Common myeloid progenitor, CD34-positive (primary cell): ENCODE measurements at regions not wholly inside any gene's neighbourhood (a gene's known extent, or its start where the extent isn't known, plus 50 kb on each side); places are given as distances from the start of the nearest gene placed in this dataset.

Source experiments
- CTCF ChIA-PET: fragments of 350-600 bp; sonication (Branson Sonifier 250); formaldehyde crosslinking; loops from one replicate; lab custom pipeline; 2021; ENCODE audit warnings: antibody characterized with exemption; lab: Charles Lee
- POLR2A ChIA-PET: fragments of 350-600 bp; sonication (Branson Sonifier 250); formaldehyde crosslinking; loops from one replicate; lab custom pipeline; 2021; ENCODE audit warnings: antibody characterized with exemption; lab: Charles Lee
- DNase-seq, 3 donors: peaks; one replicate each; pipeline versions ENCODE4 v3.0.0 to v3.0.0-alpha.2; 2013
- H3K27ac ChIP-seq, 2 experiments: 1 replicate in 1 of 2; 2 replicates in 1 of 2; pipeline ENCODE4 v1.7.0; 2013; ENCODE audit warnings: inconsistent platforms in 2 of 2, low read length in 2 of 2, mild to moderate bottlenecking in 2 of 2, low read depth in 1 of 2, moderate library complexity in 1 of 2; ENCODE audit not compliant: severe bottlenecking in 2 of 2, insufficient read depth in 1 of 2, poor library complexity in 1 of 2
- H3K27me3 ChIP-seq, 5 experiments: replicated peaks in 2 of 5; 1 replicate in 3 of 5; 2 replicates in 2 of 5; pipeline versions ENCODE4 v1.6.1 to v1.7.0; 2013; ENCODE audit warnings: low read length in 4 of 5, mild to moderate bottlenecking in 2 of 5, moderate library complexity in 2 of 5, inconsistent platforms in 1 of 5; ENCODE audit not compliant: insufficient read depth in 5 of 5, control insufficient read depth in 4 of 5
- H3K36me3 ChIP-seq, 4 experiments: 1 replicate in 2 of 4; 2 replicates in 2 of 4; pipeline versions ENCODE4 v1.6.1 to v1.7.0; 2013; ENCODE audit warnings: low read length in 3 of 4, control low read depth in 1 of 4, mild to moderate bottlenecking in 1 of 4; ENCODE audit not compliant: control insufficient read depth in 4 of 4, insufficient read depth in 4 of 4
- H3K4me1 ChIP-seq, 4 experiments: 1 replicate in 3 of 4; 2 replicates in 1 of 4; pipeline versions ENCODE4 v1.6.1 to v1.7.1; 2013; ENCODE audit warnings: low read length in 3 of 4, mild to moderate bottlenecking in 3 of 4, control low read depth in 1 of 4, inconsistent platforms in 1 of 4, moderate library complexity in 1 of 4; ENCODE audit not compliant: control insufficient read depth in 4 of 4, insufficient read depth in 4 of 4; ENCODE audit errors: control extremely low read depth in 1 of 4
- H3K4me3 ChIP-seq, 7 experiments: 1 replicate in 4 of 7; 2 replicates in 3 of 7; pipeline versions ENCODE4 v1.5.1 to v1.7.0; 2013; ENCODE audit warnings: mild to moderate bottlenecking in 7 of 7, low read length in 6 of 7, moderate library complexity in 6 of 7, inconsistent platforms in 2 of 7, low read depth in 2 of 7, control low read depth in 1 of 7; ENCODE audit not compliant: insufficient read depth in 4 of 7, control insufficient read depth in 1 of 7; ENCODE audit errors: extremely low read depth in 1 of 7
- H3K9me3 ChIP-seq, 5 experiments: 1 replicate in 4 of 5; 2 replicates in 1 of 5; pipeline versions ENCODE4 v1.6.1 to v1.7.1; 2013; ENCODE audit warnings: low read length in 4 of 5, mild to moderate bottlenecking in 2 of 5, inconsistent platforms in 1 of 5, low read depth in 1 of 5, moderate library complexity in 1 of 5; ENCODE audit not compliant: control insufficient read depth in 4 of 5, insufficient read depth in 2 of 5; ENCODE audit errors: control extremely low read depth in 1 of 5
- WGBS: methylation state at CpG from one replicate; pipeline ENCODE4 v1.1.5; 2013; ENCODE audit not compliant: insufficient coverage; 5-methylcytosine and 5-hydroxymethylcytosine counted together

DNA sequence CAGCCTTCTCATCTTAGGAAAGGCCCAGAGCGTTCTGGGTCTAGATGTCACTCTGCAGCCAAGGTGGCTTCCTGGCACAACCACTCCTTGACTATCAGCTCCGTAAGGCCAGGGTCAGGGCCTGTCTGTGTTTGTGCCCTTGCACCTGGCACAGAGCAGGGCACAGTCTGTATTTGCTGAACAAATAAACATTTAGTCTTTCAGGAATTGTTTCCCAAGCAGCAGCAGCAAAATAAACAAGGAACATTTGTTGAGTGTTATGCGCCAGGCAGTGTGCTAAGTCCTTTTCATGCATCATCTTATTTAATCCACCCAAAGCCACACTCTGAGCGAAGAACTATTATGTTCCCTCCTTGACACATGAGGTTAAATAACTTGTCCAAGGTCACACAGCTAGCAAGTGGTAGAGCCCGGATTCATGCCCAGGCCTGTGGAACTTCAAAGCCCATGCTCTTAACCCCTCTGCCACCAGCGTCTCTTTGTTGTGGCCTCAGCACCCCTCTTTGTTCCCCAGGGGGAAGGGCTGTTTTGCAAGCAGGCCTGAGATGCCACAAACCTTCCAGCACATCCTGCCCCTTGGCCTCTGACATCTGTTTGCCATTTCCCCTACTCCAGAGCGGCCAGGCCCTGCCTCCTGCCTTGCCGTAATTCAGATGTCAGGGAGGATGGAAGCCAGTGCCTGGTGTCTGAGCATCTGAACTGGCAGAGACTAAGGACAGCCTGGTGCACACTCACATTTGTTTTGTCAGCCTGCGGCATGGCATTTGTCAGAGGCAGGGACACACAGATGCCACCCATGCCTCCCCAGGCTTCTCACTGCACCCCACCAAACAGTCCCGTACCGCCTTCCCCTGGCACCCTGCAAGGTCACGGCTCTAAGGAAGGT, 325.8 kb upstream of the ZMIZ1 start:
- Histone ChIP-seq H3K4me1 (peaks cover 13 to 62% (median 47%) of the 10 kb centered on the region in 4 experiments), H3K27ac (no peak overlapping the region), H3K27me3 (peaks cover 0 to 3% (median 0%) of the 10 kb centered on the region in 5 experiments), H3K4me3 (no peak overlapping the region), H3K9me3 (no peaks in the 10 kb centered on the region), H3K36me3 (no peaks in the 10 kb centered on the region)
- CTCF ChIA-PET: interaction anchor here (0.9 to 2.0 kb wide), 3 partner anchors 11 to 16 kb away, joined by 3 to 9 read pairs (median 3); no protein-coding TSS in a partner anchor
- peak in 2 of 3 donors; percentile 90 to 92 for DNase-seq
- POLR2A ChIA-PET: no interaction called here
- 40% methylated on average over 8 of the region's 12 CpGs for WGBS

DNA sequence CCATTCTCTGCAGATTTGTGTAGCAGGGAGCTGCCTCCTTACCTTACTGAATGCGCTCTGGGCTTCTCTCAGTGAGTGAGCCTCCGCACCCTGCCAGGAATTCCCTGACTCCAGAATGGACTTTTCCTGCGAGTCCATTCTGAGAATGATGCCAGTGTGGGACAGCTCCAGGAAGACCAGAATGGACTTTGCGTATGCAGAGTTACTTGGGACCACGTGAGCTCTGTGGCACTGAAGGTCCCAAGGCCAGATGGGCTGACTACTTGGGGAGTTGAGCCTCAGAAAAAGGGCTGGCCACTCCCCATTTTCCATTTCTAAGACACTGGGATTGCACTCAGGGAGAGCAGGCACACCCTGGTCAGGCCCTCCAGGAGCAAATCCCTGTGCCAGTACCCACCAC, 324.7 kb upstream of the ZMIZ1 start:
- DNase-seq: no peak
- Histone ChIP-seq H3K27ac (no peak overlapping the region), H3K4me3 (no peak overlapping the region), H3K9me3 (no peaks in the 10 kb centered on the region), H3K27me3 (peaks cover 0 to 3% (median 0%) of the 10 kb centered on the region in 5 experiments), H3K36me3 (no peaks in the 10 kb centered on the region), H3K4me1 (peaks cover 13 to 55% (median 47%) of the 10 kb centered on the region in 4 experiments)
- 67% methylated on average over 4 of the region's 5 CpGs for WGBS
- ChIA-PET CTCF (interaction anchor here (1.1 to 2.0 kb wide), 2 partner anchors 11 to 13 kb away, joined by 4 to 9 read pairs; no protein-coding TSS in a partner anchor), POLR2A (interaction anchor here (0.7 kb wide), 1 partner anchor 527 kb away, joined by 3 read pairs; no protein-coding TSS in a partner anchor)

DNA sequence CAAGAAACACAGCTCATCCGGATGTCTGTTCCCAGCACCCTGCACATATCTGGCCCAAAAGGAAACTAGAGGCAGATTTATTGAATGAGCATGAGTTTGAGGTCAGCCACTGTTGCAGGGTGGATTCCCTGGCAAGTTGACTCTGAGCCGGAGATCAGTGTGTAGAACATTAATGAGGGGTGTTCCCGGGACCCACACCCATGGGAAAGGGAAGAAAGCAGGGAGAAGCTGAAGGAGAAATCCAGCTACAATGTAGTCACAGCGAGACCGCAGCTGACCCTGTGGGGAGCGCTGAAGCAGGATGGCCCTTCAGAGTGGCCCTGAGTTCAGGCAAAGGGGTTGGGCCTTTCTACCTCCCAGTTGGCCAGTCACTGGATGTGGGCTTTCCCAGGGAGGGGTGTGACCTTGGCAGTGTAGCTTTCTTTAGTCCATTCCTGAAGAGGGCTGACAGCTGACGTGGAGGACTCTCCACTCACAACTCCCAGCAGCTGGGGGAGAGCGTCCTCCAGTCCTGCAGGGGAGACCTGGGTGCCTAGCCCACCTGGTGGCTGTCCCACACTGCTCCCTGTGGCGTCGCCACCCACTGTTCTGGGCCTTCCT, 324.2 kb upstream of the ZMIZ1 start:
- Histone ChIP-seq H3K27me3 (peaks cover 0 to 3% (median 0%) of the 10 kb centered on the region in 5 experiments), H3K36me3 (no peaks in the 10 kb centered on the region), H3K9me3 (no peaks in the 10 kb centered on the region), H3K27ac (no peak overlapping the region), H3K4me1 (peaks cover 13 to 56% (median 47%) of the 10 kb centered on the region in 4 experiments), H3K4me3 (peak overlapping the region in 1 of 7 experiments; percentile 7)
- DNase-seq: peak in 2 of 3 donors; percentile 80 to 82
- ChIA-PET CTCF (interaction anchor here (1.1 to 2.0 kb wide), 2 partner anchors 11 to 13 kb away, joined by 4 to 9 read pairs; no protein-coding TSS in a partner anchor), POLR2A (interaction anchor here (0.7 kb wide), 1 partner anchor 528 kb away, joined by 3 read pairs; no protein-coding TSS in a partner anchor)
- WGBS: 55% methylated on average over 8 of the region's 10 CpGs

DNA sequence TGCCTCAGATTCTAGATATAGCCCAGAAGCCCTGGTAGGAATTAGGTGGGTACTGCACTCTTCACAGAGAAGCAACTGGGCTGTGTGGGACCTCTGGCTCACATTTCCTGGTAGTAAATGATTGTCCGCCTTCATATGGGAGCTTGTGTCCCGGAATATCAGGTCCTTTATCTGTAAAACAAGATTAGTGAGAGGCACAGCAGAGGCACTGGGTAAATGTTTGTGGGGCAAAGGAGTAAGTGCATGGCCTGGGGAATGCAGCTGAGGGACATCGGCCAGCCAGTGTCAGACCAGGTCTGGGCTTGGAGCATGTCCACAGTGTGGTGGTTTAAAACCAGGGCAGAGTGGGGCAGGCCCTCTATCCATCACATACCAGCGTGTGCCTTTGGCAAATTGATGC, 323.3 kb upstream of the ZMIZ1 start:
- H3K36me3 ChIP-seq: no peaks in the 10 kb centered on the region
- POLR2A ChIA-PET: no interaction called here
- no peaks in the 10 kb centered on the region for H3K9me3 ChIP-seq
- no peak overlapping the region for H3K27ac ChIP-seq
- CTCF ChIA-PET: no interaction called here
- H3K27me3 ChIP-seq: peaks cover 0 to 3% (median 0%) of the 10 kb centered on the region in 5 experiments
- H3K4me3 ChIP-seq: no peak overlapping the region
- WGBS: 100% methylated on average over 3 of the region's 4 CpGs
- no peak for DNase-seq
- peaks cover 13 to 59% (median 47%) of the 10 kb centered on the region in 4 experiments for H3K4me1 ChIP-seq

DNA sequence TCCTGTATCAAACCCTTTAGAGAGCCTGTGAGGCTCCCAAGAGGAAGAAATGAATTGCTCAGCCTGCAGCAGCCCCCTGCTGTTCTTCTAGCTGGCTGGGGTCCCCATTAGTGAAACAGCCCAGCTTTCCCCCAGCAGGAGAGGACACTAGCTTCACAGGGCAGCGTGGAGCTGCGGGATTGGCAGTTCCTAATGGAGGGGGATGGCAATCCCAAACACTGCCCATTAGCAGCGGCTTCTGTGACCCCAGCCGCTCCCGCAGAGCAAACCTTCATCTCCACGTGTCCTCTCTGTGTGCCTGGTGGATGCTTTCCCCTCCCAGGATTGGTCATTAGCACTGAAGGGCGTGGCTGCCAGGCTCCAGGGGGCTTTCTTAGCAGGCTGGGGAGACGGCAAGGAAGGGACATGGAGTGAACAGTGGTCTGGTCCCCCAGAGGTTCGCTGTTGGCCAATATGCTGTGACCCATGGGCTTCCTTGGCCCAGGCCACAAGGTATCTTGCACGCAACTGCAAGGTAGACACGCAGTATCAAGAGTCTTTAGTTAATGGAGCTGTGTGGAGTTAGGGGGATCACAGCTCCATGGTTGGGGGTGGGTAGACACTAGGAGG, 322.5 kb upstream of the ZMIZ1 start:
- H3K27ac ChIP-seq: no peak overlapping the region
- no peak overlapping the region for H3K4me3 ChIP-seq
- ChIA-PET POLR2A (no interaction called here), CTCF (no interaction called here)
- 94% methylated on average over 9 of the region's 11 CpGs for WGBS
- DNase-seq: no peak
- peaks cover 13 to 54% (median 44%) of the 10 kb centered on the region in 4 experiments for H3K4me1 ChIP-seq
- H3K9me3 ChIP-seq: no peaks in the 10 kb centered on the region
- H3K36me3 ChIP-seq: no peaks in the 10 kb centered on the region
- H3K27me3 ChIP-seq: peaks cover 0 to 3% (median 0%) of the 10 kb centered on the region in 5 experiments

DNA sequence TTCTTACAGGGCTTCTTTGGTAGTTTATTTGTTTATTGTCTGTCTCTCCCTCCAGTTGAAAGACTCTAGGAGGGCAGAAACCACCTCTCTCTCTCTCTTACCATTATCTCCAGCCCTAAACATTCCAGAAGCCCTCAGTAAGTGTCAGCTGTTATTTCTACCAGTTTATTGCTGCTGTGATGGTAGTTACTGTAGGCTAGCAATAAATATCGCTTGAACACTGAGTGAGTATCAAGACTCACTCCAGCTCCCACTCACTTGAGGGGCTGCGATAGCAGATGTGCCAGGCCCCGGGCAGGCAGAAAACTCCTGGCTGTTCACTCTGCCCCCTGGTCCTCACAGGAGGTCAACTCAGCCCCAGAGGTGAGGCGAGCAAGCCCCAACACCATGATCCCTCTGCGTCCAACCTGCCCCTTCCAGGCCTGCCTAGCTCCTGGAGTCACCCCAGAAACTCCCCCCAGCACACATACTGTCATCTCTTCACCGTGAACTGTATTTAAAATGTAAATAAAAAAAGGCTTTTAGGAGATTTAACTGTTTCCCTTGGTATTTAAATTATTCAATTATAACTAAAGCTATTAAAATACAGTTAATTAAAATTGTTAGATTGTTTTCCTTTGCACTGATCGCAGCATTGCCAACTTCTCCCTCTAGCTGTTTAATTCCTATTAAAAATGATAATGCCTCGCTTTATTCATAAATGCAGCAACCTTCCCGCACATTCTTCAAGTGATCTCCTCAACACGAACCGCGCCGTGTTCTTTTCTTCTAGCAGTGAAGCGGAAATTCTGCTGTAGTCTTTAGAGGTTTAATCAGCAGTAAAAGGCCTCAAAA, 321.1 kb upstream of the ZMIZ1 start:
- no peak overlapping the region for H3K27ac ChIP-seq
- no peaks in the 10 kb centered on the region for H3K9me3 ChIP-seq
- no peaks in the 10 kb centered on the region for H3K36me3 ChIP-seq
- no peak overlapping the region for H3K4me3 ChIP-seq
- ChIA-PET POLR2A (no interaction called here), CTCF (no interaction called here)
- no peak for DNase-seq
- 100% methylated on average over 8 of the region's 14 CpGs for WGBS
- H3K27me3 ChIP-seq: peaks cover 0 to 3% (median 0%) of the 10 kb centered on the region in 5 experiments
- peaks cover 3 to 47% (median 30%) of the 10 kb centered on the region in 4 experiments for H3K4me1 ChIP-seq
